ENCODE measurements at regions not wholly inside any gene's neighbourhood (a gene's known extent, or its start where the extent isn't known, plus 50 kb on each side); places are given as distances from the start of the nearest gene placed in this dataset.
A peak's percentile ranks its signal among the peaks of the same experiment; 100 is the strongest.
"Not testable (repeated sequence)": the region's sequence is repeated elsewhere in the genome, so short reads cannot be mapped to it uniquely, and the experiment has no call there.

DNA sequence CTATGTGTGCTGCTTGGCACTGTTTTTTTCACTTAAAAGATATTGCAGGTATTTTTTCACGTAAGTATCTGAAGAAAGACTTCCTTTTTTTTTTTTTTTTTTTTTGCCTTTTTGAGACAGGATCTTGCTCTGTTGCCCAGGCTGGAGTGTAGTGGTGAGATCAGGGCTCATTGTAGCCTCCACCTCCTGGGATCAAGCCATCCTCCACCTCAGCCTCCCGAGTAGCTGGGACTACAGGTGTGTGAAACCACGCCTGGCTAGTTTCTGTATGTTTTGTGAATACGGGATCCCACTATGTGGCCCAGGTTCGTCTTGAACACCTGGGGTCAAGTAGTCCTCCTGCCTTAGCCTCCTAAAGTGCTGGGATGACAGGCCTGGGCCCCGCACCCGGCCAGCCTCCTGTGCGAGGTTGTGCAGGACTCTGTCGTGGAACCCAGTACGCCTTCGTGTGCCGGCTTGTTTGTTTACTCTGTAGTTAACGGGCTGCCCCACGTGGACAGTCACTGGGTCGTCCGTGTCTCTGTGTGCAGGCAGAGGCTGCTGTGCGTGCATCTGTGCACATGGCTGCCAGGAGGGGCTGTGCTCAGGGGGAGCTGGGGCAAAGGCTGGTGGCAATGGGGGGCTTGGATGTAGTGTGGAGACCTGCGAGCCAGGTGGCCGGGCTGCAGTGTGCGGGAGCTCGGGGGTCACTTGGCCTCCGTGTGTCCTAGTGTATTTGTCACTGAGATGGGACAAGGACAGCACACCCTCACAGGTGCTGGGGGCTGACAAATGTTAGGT is 179.5 kb downstream of the ADRA2C start:
- TF ChIP-seq, protein P1, sequence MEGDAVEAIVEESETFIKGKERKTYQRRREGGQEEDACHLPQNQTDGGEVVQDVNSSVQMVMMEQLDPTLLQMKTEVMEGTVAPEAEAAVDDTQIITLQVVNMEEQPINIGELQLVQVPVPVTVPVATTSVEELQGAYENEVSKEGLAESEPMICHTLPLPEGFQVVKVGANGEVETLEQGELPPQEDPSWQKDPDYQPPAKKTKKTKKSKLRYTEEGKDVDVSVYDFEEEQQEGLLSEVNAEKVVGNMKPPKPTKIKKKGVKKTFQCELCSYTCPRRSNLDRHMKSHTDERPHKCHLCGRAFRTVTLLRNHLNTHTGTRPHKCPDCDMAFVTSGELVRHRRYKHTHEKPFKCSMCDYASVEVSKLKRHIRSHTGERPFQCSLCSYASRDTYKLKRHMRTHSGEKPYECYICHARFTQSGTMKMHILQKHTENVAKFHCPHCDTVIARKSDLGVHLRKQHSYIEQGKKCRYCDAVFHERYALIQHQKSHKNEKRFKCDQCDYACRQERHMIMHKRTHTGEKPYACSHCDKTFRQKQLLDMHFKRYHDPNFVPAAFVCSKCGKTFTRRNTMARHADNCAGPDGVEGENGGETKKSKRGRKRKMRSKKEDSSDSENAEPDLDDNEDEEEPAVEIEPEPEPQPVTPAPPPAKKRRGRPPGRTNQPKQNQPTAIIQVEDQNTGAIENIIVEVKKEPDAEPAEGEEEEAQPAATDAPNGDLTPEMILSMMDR (IDR thresholded peaks at IDR 0.05; ENCODE audit: borderline replicate concordance, control extremely low read depth, extremely low read depth, insufficient read depth, missing control alignments), result no peak
- in situ Hi-C loops (cut with MboI; ENCODE audit: low sequenced_read_pairs, unreplicated experiment), result no loop called here

DNA sequence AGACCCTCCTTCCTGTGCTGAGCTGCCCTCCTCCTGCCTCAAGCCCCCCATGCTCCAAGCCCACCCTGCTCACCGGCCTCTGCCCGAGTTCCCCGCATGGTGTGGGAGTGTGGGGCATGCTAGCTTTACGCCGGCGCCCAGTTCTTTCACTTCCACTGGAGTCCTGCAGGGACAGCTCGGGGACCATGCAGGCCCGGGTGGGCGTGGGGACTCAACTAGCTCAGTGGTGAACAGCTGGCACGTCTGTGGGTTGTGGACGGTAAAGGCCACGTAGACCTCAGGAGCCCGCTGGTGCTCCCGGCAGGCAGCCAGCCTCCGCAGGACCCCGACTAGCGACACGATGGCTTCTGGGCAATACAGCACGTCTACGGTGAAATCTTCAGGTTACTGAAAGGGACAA is 180.4 kb downstream of the ADRA2C start:
- in situ Hi-C loops (cut with MboI; ENCODE audit: low sequenced_read_pairs, unreplicated experiment); DNase-seq (ENCODE audit: low spot score): not testable (repeated sequence)

More for the DNA sequence above, 179.5 kb downstream of the ADRA2C start:
- DNase-seq (ENCODE audit: low spot score), result no peak

DNA sequence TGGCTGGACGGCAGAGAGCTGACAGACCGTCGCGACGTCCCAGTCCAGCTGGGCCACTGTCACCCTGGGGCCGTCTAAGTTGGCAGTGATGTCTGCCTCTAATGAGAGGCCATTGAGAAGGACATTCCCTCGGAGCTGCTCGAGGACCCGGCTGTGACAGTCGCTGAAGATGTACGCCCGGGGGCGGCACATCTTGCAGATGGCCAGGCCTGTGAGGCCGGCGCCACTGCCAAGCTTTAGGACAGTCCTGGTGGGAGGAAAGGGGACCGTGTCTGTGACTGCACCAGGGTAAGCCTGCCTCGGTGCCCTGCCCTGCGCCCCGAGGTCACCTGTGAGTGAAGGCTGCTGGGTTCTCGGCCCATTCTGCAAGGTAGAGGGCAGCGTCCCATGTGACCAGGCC is 181.6 kb downstream of the ADRA2C start:
- in situ Hi-C loops (cut with MboI; ENCODE audit: low sequenced_read_pairs, unreplicated experiment); DNase-seq (ENCODE audit: low spot score): not testable (repeated sequence)

DNA sequence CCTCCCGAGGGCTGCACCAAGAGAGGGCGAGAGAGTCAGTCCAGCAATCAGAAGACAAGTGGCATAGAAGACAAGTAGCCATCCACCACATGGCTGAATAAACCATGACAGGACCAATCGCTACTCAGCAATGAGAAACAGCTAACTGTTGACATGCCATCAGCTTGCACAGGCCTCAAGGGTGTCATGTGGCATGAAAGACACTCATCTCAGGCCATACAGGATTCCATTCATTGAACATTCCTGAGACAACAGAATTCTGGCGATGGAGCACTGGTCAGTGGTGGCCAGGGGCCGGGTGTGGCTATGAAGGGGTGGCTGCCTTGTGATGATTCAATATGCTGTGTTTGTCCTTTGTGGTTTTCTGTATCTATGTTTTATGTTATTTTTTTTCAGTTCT is 182.0 kb downstream of the ADRA2C start:
- in situ Hi-C loops (cut with MboI; ENCODE audit: low sequenced_read_pairs, unreplicated experiment); DNase-seq (ENCODE audit: low spot score): not testable (repeated sequence)

DNA sequence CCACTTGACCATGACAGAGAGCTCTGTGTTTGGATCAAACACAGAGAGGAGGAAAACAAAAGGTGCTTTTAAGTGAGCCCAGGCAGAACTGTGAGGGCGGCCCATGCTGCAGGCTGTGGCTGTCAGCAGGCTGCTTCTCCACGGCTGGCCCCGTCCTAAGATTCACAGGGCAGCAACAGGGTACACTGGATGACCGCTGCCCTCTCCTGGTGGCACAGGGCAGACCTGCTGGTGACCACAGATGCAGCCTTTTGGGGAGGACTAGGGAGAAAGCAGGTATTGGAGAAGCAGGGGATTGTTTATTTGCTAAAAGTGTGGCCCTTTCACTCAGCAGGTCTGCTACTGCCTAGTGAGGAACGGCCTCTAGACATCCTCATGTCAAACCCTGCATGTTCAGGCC is 183.7 kb downstream of the ADRA2C start:
- TF ChIP-seq, protein P1 (IDR thresholded peaks at IDR 0.05; ENCODE audit: borderline replicate concordance, control extremely low read depth, extremely low read depth, insufficient read depth, missing control alignments), result peak; percentile 37
- in situ Hi-C loops (cut with MboI; ENCODE audit: low sequenced_read_pairs, unreplicated experiment); DNase-seq (ENCODE audit: low spot score): not testable (repeated sequence)

DNA sequence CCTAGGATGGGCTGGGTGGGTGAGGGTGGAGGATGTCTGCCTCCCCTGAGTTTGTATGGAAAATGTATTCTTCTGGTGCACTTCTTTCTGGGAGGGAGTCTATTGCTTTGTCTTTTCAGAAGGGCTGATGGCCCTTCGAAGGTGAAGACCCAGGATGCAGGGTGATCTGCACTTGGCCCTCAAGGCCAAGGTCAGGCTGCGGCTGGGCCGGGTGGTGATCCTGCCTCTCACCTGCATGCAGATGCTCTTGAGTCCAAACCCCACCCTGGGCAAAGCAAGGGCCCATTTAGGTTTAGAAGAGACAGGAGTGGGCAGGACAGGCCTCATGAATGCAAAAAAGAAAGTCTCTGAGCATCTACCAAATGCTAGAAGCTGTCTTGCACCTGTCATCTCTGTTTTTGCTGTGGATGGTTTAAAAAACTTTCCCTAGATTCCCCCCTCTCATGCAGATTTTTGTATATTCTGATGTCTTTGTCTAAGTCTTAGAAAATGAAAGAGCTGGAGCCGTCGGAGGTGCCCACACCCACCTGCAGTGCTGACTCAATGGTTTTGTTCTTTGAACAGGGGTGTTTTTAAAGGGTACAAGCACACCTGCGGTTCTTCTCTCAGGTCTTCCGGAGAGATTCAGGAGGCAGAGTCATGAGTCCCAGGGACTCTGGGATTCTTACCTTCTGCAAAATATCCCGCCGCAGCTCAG is 186.4 kb downstream of the ADRA2C start:
- DNase-seq (ENCODE audit: low spot score); in situ Hi-C loops (cut with MboI; ENCODE audit: low sequenced_read_pairs, unreplicated experiment): not testable (repeated sequence)

DNA sequence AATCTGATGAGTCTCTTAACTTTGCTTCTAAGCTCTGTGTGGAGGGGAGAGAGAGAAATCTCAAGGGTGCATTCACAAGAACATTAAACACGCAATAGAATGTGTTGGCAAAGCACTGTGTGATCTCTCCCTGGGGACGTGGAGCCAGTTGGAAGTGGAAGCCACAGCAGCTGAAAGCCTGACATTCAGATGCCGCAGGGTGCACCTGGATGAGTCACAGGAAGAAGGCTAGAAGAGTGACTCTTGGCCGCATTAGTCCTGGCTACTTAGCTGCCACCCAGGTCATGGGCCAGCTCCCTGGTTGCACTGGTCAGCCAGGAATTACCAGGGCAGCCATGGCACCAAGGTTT is 186.9 kb downstream of the ADRA2C start:
- in situ Hi-C loops (cut with MboI; ENCODE audit: low sequenced_read_pairs, unreplicated experiment); DNase-seq (ENCODE audit: low spot score): not testable (repeated sequence)

DNA sequence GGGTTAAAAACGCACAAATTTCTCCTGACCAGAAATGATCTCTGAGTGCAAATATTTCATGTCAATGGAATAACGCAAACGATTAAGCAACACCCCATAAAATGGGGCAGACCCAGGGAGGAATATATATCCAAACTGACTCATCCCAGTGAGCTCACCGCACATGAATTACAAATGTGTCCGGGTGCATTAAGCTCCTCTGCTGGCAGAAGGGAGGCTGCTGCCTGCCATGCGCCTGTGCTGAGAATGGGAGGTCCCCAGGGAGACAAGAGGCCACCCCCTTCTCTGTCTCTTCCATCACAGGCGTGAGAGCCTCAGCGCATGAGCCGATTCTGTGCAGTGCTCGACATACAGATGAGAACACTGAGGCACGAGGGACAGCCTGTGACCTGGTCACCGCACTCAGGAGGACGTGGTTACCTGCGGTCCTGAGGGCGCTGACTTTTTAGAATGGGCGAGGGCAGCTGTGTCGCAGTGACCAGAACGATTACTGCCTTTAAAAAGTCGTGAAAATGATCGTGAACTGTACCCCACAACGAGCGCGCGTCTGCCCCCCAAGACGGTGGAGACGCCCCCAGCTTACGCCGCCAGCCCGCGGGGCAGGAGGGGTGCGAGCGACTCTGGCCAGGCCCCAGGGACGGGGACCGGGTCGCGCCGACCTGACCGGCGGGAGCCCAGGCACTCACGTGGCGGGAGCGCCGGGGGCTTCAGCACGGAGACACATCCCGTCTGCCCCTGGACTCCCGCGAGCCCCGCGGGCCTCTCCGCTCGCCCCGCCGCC is 188.5 kb downstream of the ADRA2C start:
- in situ Hi-C loops (cut with MboI; ENCODE audit: low sequenced_read_pairs, unreplicated experiment), result not testable (repeated sequence)
- DNase-seq (ENCODE audit: low spot score), result peak; percentile 70

DNA sequence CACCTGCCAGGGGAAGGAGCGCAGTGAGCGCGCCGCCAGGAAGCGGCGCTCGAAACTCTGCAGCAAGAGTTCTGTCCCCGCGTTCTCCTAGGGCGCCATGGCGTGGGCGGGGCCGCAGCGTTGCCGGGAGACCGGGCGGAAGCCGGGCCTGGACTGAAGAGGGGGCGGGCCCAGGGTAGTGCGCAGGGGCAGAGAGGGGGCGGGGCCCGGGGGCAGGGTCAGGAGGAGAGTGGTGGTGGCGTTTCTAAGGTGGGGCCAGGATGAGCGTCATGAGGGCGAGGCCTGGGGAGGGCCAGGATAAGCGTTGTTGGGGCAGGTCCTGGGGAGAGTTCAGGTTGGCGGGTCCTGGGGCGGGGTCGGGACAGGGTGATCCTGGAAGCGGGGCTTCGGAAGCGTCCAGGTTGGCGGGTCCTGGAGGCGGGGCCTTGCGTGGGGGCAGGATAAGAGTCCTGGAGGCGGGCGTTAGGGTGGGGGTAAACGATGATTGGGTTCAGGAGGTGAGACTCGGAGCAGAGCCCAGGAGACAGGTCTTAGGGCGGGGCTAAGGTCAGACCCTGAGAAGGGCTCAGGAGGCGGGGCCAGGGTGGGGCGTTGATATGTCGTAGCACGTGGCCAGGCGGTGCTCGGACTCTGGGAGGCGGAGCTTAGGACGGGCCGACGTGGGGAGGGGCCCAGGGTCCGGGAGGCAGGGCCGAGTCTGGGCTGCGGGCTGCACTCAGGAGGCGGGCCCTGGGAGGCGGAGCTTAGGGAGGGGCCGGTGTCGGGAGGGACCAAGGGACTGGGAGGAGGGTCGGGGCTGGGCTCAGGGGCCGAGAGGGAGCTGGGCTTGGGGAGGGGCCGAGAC is 189.4 kb downstream of the ADRA2C start:
- in situ Hi-C loops (cut with MboI; ENCODE audit: low sequenced_read_pairs, unreplicated experiment), result not testable (repeated sequence)
- DNase-seq (ENCODE audit: low spot score), result peak; percentile 89

DNA sequence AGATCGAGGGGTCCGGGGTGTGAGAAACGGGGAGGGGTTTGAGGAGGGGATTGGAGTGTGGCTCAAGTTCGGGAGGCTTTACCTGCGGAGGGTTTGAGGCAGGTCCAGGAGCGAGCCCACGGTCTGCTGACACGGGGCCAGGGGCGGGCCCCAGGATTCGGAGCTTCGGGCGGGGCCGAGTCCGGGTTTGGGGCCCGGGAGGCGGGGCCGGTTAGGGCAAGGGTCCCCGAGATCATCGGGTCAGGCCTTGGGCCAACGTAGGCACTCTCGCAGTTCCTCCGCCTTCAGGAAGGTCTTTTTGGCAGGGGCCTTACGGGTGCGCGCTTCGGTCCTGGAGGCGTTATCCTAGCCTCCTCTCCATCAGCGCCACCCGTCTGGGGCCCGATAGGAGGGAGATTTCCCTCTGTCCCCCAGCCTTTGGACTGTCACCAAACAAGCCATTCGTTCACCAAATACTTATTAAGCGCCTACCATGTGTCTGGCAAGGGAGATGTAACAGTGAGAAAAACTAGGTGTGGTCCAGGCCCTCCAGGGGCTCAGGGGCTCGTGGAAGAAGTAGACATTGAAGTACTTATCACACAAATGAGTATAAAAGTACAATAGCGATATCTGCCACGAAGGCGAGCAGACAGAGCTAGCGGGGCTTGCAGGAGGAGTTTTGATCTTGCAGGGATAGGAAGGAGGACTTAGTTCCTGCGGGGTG is 190.1 kb downstream of the ADRA2C start:
- DNase-seq (ENCODE audit: low spot score); in situ Hi-C loops (cut with MboI; ENCODE audit: low sequenced_read_pairs, unreplicated experiment): not testable (repeated sequence)

DNA sequence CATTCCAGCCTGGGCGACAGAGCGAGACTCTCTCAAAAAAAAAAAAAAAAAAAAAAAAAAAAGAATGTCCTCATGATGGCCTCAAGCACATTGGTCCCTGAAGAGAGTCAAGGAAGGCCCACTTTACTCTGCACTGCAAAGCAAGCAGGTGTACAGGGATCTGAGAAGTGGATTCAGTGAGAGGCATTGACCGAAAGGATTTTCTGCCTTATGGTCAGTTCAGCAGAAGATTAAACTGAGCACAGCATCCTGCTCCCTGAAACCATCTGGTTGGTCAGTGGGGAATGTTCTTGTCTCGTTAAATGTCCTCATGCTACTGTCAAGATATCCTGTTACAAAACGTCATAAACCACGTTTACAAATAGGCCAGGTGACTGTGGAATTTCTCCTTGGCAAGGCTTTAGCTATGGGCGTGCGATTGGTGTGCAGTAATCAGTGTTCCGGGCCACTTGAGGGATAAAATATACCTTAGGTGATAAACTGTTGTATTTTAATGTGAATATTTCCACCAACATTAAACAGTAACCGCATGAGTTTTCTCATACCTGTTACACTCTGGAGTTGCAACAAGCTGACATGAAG is 195.0 kb downstream of the ADRA2C start:
- DNase-seq (ENCODE audit: low spot score); in situ Hi-C loops (cut with MboI; ENCODE audit: low sequenced_read_pairs, unreplicated experiment): not testable (repeated sequence)

DNA sequence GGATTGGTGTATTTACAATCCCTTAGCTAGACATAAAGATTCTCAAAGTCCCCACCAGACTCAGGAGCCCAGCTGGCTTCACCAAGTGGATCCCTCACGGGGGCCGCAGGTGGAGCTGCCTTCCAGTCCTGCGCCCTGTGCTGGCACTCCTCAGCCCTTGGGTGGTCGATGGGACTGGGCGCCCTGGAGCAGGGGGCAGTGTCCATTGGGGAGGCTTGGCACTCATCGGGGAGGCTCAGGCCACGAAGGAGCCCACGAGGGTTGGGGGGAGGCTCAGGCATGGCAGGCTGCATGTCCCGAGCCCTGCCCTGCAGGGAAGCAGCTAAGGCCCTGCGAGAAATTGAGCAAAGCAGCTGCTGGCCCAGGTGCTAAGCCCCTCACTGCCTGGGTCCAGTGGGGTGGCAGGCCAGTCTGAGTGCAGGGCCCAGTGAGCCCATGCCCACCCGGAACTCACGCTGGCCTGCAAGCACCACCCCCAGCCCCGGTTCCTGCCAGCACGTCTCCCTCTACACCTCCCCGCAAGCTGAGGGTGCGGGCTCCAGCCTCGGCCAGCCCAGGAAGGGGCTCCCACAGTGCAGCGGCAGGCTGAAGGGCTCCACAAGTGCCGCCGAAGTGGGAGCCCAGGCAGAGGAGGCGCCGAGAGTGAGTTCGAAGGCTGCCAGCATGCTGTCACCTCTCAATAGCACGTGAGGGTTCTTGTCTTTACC is 198.5 kb downstream of the ADRA2C start:
- in situ Hi-C loops (cut with MboI; ENCODE audit: low sequenced_read_pairs, unreplicated experiment); DNase-seq (ENCODE audit: low spot score): not testable (repeated sequence)

DNA sequence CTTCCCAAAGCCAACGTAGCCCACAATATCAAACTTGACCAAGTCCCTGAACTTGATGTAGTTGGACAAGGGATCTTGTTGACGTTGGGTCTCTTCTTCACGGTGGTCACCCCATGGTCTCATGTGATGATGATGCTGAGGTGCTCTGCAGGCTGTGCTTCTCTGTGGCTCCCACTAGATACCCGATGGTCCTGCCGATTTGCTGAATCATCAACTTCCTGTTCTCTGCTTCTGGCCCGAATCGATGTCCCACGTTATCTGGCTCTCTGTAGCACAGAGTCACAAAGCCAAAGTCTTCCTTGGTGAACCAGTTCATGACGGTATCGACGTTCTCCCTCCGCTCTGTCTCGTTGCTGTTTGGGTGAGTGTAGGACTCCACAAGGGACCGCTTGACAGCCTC is 201.0 kb downstream of the ADRA2C start:
- DNase-seq (ENCODE audit: low spot score); in situ Hi-C loops (cut with MboI; ENCODE audit: low sequenced_read_pairs, unreplicated experiment): not testable (repeated sequence)

DNA sequence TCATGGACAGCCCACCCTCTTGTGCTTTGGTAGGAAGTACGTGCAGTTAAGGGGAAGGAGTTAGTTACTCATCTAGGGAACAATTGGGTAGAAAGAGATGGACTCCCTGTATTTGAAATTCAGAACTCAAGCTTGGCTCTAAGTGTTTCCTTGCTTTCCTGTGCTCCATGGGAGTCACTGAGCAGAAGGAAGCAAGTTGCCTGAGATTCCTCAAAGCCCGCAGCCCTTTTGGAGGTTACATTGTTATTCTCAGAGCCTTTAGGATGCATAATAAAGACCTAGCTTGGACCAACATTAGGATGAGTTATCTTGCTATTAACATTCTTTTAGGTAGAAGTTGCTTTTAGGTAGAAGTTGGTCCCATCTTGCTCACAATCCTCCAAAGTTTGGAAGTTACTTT is 206.4 kb downstream of the ADRA2C start:
- DNase-seq (ENCODE audit: low spot score), result not testable (repeated sequence)

More for the DNA sequence above, 206.4 kb downstream of the ADRA2C start:
- in situ Hi-C loops (cut with MboI; ENCODE audit: low sequenced_read_pairs, unreplicated experiment), result not testable (repeated sequence)
